Choroid plexus epithelial cell (primary cell): ENCODE measurements at regions not wholly inside any gene's neighbourhood (a gene's known extent, or its start where the extent isn't known, plus 50 kb on each side); places are given as distances from the start of the nearest gene placed in this dataset.
"Not testable (repeated sequence)": the region's sequence is repeated elsewhere in the genome, so short reads cannot be mapped to it uniquely, and the experiment has no call there.

Experiments
- DNase-seq: peaks from one replicate; pipeline ENCODE4 v3.0.0-alpha.2; 2010; ENCODE audit warnings: low read depth
- H3K4me3 ChIP-seq: 2 replicates; pipeline ENCODE4 v1.5.1; 2011; ENCODE audit warnings: low read depth, mild to moderate bottlenecking, control low read depth, low read length, moderate library complexity
- CTCF ChIP-seq: conservative IDR thresholded peaks from 2 replicates; pipeline ENCODE4 v1.5.1; 2011; ENCODE audit warnings: low read depth, mild to moderate bottlenecking, control low read depth, inconsistent platforms, low read length, moderate library complexity

GRCh38 chr10:78416031-78417011 lies 382.7 kb downstream of the RPS24 start:
- no peak for TF ChIP-seq CTCF
- no peak for DNase-seq
- no peak overlapping the region for H3K4me3 ChIP-seq

GRCh38 chr10:78417425-78418370 lies 384.0 kb downstream of the RPS24 start:
- TF ChIP-seq CTCF, result no peak
- no peak overlapping the region for H3K4me3 ChIP-seq
- DNase-seq, result no peak

GRCh38 chr10:78419481-78420265 lies 386.0 kb downstream of the RPS24 start:
- DNase-seq, result no peak
- TF ChIP-seq CTCF, result no peak
- H3K4me3 ChIP-seq, result no peak overlapping the region

GRCh38 chr10:78420946-78421735 lies 387.5 kb downstream of the RPS24 start:
- H3K4me3 ChIP-seq, result no peak overlapping the region
- no peak for DNase-seq
- no peak for TF ChIP-seq CTCF

- DNase-seq, H3K4me3 ChIP-seq: not testable (repeated sequence)
These were observed 390.4 kb downstream of the RPS24 start for GRCh38 chr10:78424050-78424449.

GRCh38 chr10:78424723-78425122 lies 391.1 kb downstream of the RPS24 start:
- TF ChIP-seq CTCF, result peak; percentile 64
- H3K4me3 ChIP-seq, result no peak overlapping the region
- DNase-seq, result peak; percentile 47
